BLaER1 treated with 17β-estradiol and CSF1 and Interleukin-3, amounts not matched to agents 10 nM and 100 nM (cell line): ENCODE measurements at regions not wholly inside any gene's neighbourhood (a gene's known extent, or its start where the extent isn't known, plus 50 kb on each side); places are given as distances from the start of the nearest gene placed in this dataset.
A peak's percentile ranks its signal among the peaks of the same experiment; 100 is the strongest.

Experiments used
- H3K27ac ChIP-seq, 11 experiments: shearing (Covaris generic); formaldehyde crosslinking; 2 replicates each; pipeline ENCODE4 v1.8.1; 2022
- H3K27me3 ChIP-seq, 11 experiments: shearing (Covaris generic); formaldehyde crosslinking; 2 replicates each; pipeline ENCODE4 v1.8.1; 2022
- H3K36me3 ChIP-seq, 11 experiments: shearing (Covaris generic); formaldehyde crosslinking; 2 replicates each; pipeline ENCODE4 v1.8.1; 2022
- H3K4me1 ChIP-seq, 10 experiments: shearing (Covaris generic); formaldehyde crosslinking; 2 replicates each; pipeline ENCODE4 v1.8.1; 2022
- H3K4me2 ChIP-seq, 11 experiments: shearing (Covaris generic); formaldehyde crosslinking; 2 replicates each; pipeline ENCODE4 v1.8.1; 2022
- H3K4me3 ChIP-seq, 10 experiments: shearing (Covaris generic); formaldehyde crosslinking; 2 replicates each; pipeline ENCODE4 v1.8.1; 2022
- H3K9ac ChIP-seq, 11 experiments: shearing (Covaris generic); formaldehyde crosslinking; 2 replicates each; pipeline ENCODE4 v1.8.1; 2022
- H3K9me3 ChIP-seq, 11 experiments: shearing (Covaris generic); formaldehyde crosslinking; replicated peaks in 1 of 11; 2 replicates each; pipeline ENCODE4 v1.8.1; 2022
- H4K20me1 ChIP-seq, 11 experiments: shearing (Covaris generic); formaldehyde crosslinking; 2 replicates each; pipeline ENCODE4 v1.8.1; 2022
- Cebpa-rat ChIP-seq, 11 experiments: shearing (Covaris generic); IDR thresholded peaks; 2 replicates each; pipeline ENCODE4 v1.8.1; 2022

GRCh38 chr6:51487937-51488336 lies 599.5 kb downstream of the PKHD1 start:
- H3K9me3 ChIP-seq: peaks cover 0 to 8% (median 0%) of the 10 kb centered on the region in 11 experiments; a peak in 1 of 22 replicates

GRCh38 chr6:51489133-51489532 lies 598.3 kb downstream of the PKHD1 start:
- H3K27ac ChIP-seq: no peak overlapping the region
- no peak overlapping the region for H3K9ac ChIP-seq

More at GRCh38 chr6:51487937-51488336, 599.5 kb downstream of the PKHD1 start:
- Histone ChIP-seq H3K9ac (no peak overlapping the region), H3K4me2 (no peak overlapping the region), H3K4me1 (no peaks in the 10 kb centered on the region), H3K27ac (no peak overlapping the region), H3K36me3 (no peaks in the 10 kb centered on the region), H3K4me3 (no peak overlapping the region), H3K27me3 (no peaks in the 10 kb centered on the region), H4K20me1 (no peaks in the 10 kb centered on the region)
- no peak for TF ChIP-seq Cebpa-rat (IDR thresholded peaks at IDR 0.05)

GRCh38 chr6:51490101-51490500 lies 597.3 kb downstream of the PKHD1 start:
- no peaks in the 10 kb centered on the region for H4K20me1 ChIP-seq
- H3K27me3 ChIP-seq: no peaks in the 10 kb centered on the region
- H3K4me2 ChIP-seq: no peak overlapping the region

More at GRCh38 chr6:51489133-51489532, 598.3 kb downstream of the PKHD1 start:
- H3K9me3 ChIP-seq: peaks cover 0 to 8% (median 0%) of the 10 kb centered on the region in 11 experiments; a peak in 1 of 22 replicates
- no peaks in the 10 kb centered on the region for H4K20me1 ChIP-seq
- no peak overlapping the region for H3K4me3 ChIP-seq
- H3K4me1 ChIP-seq: no peaks in the 10 kb centered on the region
- no peak overlapping the region for H3K4me2 ChIP-seq
- no peaks in the 10 kb centered on the region for H3K36me3 ChIP-seq
- no peak for TF ChIP-seq Cebpa-rat (IDR thresholded peaks at IDR 0.05)
- H3K27me3 ChIP-seq: no peaks in the 10 kb centered on the region

GRCh38 chr6:51494342-51494741 lies 593.1 kb downstream of the PKHD1 start:
- H3K36me3 ChIP-seq: no peaks in the 10 kb centered on the region
- H3K4me2 ChIP-seq: no peak overlapping the region
- no peak for TF ChIP-seq Cebpa-rat (IDR thresholded peaks at IDR 0.05)
- H3K27ac ChIP-seq: no peak overlapping the region
- H3K9ac ChIP-seq: no peak overlapping the region
- peaks cover 0 to 24% (median 0%) of the 10 kb centered on the region in 10 experiments; a peak in 3 of 20 replicates for H3K4me1 ChIP-seq
- H3K27me3 ChIP-seq: no peaks in the 10 kb centered on the region
- H3K9me3 ChIP-seq: no peaks in the 10 kb centered on the region
- H3K4me3 ChIP-seq: no peak overlapping the region
- no peaks in the 10 kb centered on the region for H4K20me1 ChIP-seq

More at GRCh38 chr6:51490101-51490500, 597.3 kb downstream of the PKHD1 start:
- Histone ChIP-seq H3K4me1 (no peaks in the 10 kb centered on the region), H3K27ac (no peak overlapping the region), H3K36me3 (no peaks in the 10 kb centered on the region), H3K4me3 (no peak overlapping the region), H3K9ac (no peak overlapping the region), H3K9me3 (peaks cover 0 to 8% (median 0%) of the 10 kb centered on the region in 11 experiments; a peak in 1 of 22 replicates)
- TF ChIP-seq Cebpa-rat (IDR thresholded peaks at IDR 0.05): no peak

- no peak overlapping the region for H3K9ac ChIP-seq
- H3K9me3 ChIP-seq: no peaks in the 10 kb centered on the region
- H3K27me3 ChIP-seq: no peaks in the 10 kb centered on the region
- peaks cover 0 to 26% (median 0%) of the 10 kb centered on the region in 10 experiments; a peak in 3 of 20 replicates for H3K4me1 ChIP-seq
- H3K4me3 ChIP-seq: no peak overlapping the region
- no peak overlapping the region for H3K27ac ChIP-seq
- no peaks in the 10 kb centered on the region for H3K36me3 ChIP-seq
- no peaks in the 10 kb centered on the region for H4K20me1 ChIP-seq
- no peak overlapping the region for H3K4me2 ChIP-seq
- no peak for TF ChIP-seq Cebpa-rat (IDR thresholded peaks at IDR 0.05)
These were observed 592.3 kb downstream of the PKHD1 start for GRCh38 chr6:51495096-51495495.

- TF ChIP-seq Cebpa-rat (IDR thresholded peaks at IDR 0.05): no peak
- Histone ChIP-seq H4K20me1 (no peaks in the 10 kb centered on the region), H3K4me1 (peaks cover 0 to 26% (median 0%) of the 10 kb centered on the region in 10 experiments; a peak in 3 of 20 replicates), H3K27me3 (no peaks in the 10 kb centered on the region), H3K9me3 (no peaks in the 10 kb centered on the region), H3K4me3 (no peak overlapping the region), H3K4me2 (peak overlapping the region in 2 of 11 experiments; percentile 39 to 59; a peak in 4 of 22 replicates), H3K36me3 (no peaks in the 10 kb centered on the region), H3K27ac (no peak overlapping the region), H3K9ac (no peak overlapping the region)
These were observed 591.6 kb downstream of the PKHD1 start for GRCh38 chr6:51495610-51496396.

GRCh38 chr6:51502996-51503395 lies 584.4 kb downstream of the PKHD1 start:
- Histone ChIP-seq H3K4me3 (no peak overlapping the region), H4K20me1 (no peaks in the 10 kb centered on the region), H3K27me3 (no peaks in the 10 kb centered on the region), H3K36me3 (no peaks in the 10 kb centered on the region), H3K4me1 (peaks cover 0 to 11% (median 0%) of the 10 kb centered on the region in 10 experiments; a peak in 3 of 20 replicates), H3K9me3 (no peaks in the 10 kb centered on the region), H3K9ac (no peak overlapping the region), H3K27ac (no peak overlapping the region), H3K4me2 (no peak overlapping the region)
- TF ChIP-seq Cebpa-rat (IDR thresholded peaks at IDR 0.05): no peak

- no peaks in the 10 kb centered on the region for H3K36me3 ChIP-seq
- H3K27me3 ChIP-seq: no peaks in the 10 kb centered on the region
- H3K4me3 ChIP-seq: no peak overlapping the region
- H3K9me3 ChIP-seq: no peaks in the 10 kb centered on the region
- no peak overlapping the region for H3K4me2 ChIP-seq
- no peak overlapping the region for H3K27ac ChIP-seq
- TF ChIP-seq Cebpa-rat (IDR thresholded peaks at IDR 0.05): no peak
- no peaks in the 10 kb centered on the region for H3K4me1 ChIP-seq
- no peaks in the 10 kb centered on the region for H4K20me1 ChIP-seq
- H3K9ac ChIP-seq: no peak overlapping the region
These were observed 582.0 kb downstream of the PKHD1 start for GRCh38 chr6:51505434-51505833.

- Histone ChIP-seq H3K9ac (no peak overlapping the region), H3K27ac (no peak overlapping the region), H3K4me3 (no peak overlapping the region), H4K20me1 (no peaks in the 10 kb centered on the region), H3K4me1 (no peaks in the 10 kb centered on the region), H3K27me3 (no peaks in the 10 kb centered on the region), H3K9me3 (no peaks in the 10 kb centered on the region), H3K36me3 (no peaks in the 10 kb centered on the region), H3K4me2 (no peak overlapping the region)
- TF ChIP-seq Cebpa-rat (IDR thresholded peaks at IDR 0.05): no peak
These were observed 577.8 kb downstream of the PKHD1 start for GRCh38 chr6:51509597-51509996.

GRCh38 chr6:51511081-51511480 lies 576.3 kb downstream of the PKHD1 start:
- no peak for TF ChIP-seq Cebpa-rat (IDR thresholded peaks at IDR 0.05)
- H3K4me3 ChIP-seq: no peak overlapping the region
- H3K4me1 ChIP-seq: peaks cover 0 to 6% (median 0%) of the 10 kb centered on the region in 10 experiments; a peak in 4 of 20 replicates
- H4K20me1 ChIP-seq: no peaks in the 10 kb centered on the region
- H3K9ac ChIP-seq: no peak overlapping the region
- no peak overlapping the region for H3K4me2 ChIP-seq
- H3K27me3 ChIP-seq: no peaks in the 10 kb centered on the region
- H3K27ac ChIP-seq: no peak overlapping the region
- H3K36me3 ChIP-seq: no peaks in the 10 kb centered on the region
- H3K9me3 ChIP-seq: no peaks in the 10 kb centered on the region
